Breast epithelium (tissue), 4 donors: ENCODE measurements at regions not wholly inside any gene's neighbourhood (a gene's known extent, or its start where the extent isn't known, plus 50 kb on each side); places are given as distances from the start of the nearest gene placed in this dataset.

Experiments
- DNase-seq, 2 donors: peaks; one replicate each; pipeline ENCODE4 v3.0.0-alpha.2; 2019; ENCODE audit warnings: low spot score in 2 of 2
- H3K27ac ChIP-seq, 2 donors: fragments of 200-600 bp; sonication (generic) in 1 of 2; one replicate each; pipeline ENCODE4 v1.5.1; 2016 to 2019; ENCODE audit warnings: mild to moderate bottlenecking in 1 of 2
- H3K27me3 ChIP-seq, 2 donors: fragments of 200-600 bp; sonication (generic) in 1 of 2; one replicate each; pipeline versions ENCODE4 v1.5.1 to v1.6.0; 2017 to 2019; ENCODE audit warnings: control low read depth in 1 of 2, mild to moderate bottlenecking in 1 of 2
- H3K36me3 ChIP-seq: fragments of 200-600 bp; one replicate; pipeline ENCODE4 v1.5.1; 2019
- H3K4me1 ChIP-seq, 2 donors: fragments of 200-600 bp; sonication (generic); one replicate each; pipeline ENCODE4 v1.5.1; 2016 to 2019; ENCODE audit warnings: control low read depth in 1 of 2
- H3K4me3 ChIP-seq, 3 donors: fragments of 200-600 bp; sonication (generic); 1 replicate in 2 of 3; 2 replicates in 1 of 3; pipeline ENCODE4 v1.5.1; 2016 to 2019; ENCODE audit warnings: mild to moderate bottlenecking in 3 of 3, moderate library complexity in 2 of 3
- H3K9me3 ChIP-seq, 2 donors: fragments of 200-600 bp; sonication (generic) in 1 of 2; one replicate each; pipeline ENCODE4 v1.5.1; 2016 to 2019; ENCODE audit warnings: control low read depth in 1 of 2
- CTCF ChIP-seq, 3 donors: fragments of 450-650 bp; IDR thresholded peaks; one replicate each; pipeline ENCODE4 v1.5.1; 2016 to 2017; ENCODE audit warnings: antibody characterized with exemption in 3 of 3, mild to moderate bottlenecking in 3 of 3, moderate library complexity in 3 of 3
- POLR2A ChIP-seq: fragments of 450-650 bp; IDR thresholded peaks from one replicate; pipeline ENCODE4 v1.6.1; 2016; ENCODE audit warnings: antibody characterized with exemption, mild to moderate bottlenecking, moderate library complexity
- POLR2AphosphoS5 ChIP-seq, 3 donors: sonication (generic); formaldehyde crosslinking; IDR thresholded peaks; one replicate each; pipeline ENCODE4 v1.6.1; 2017; ENCODE audit warnings: antibody characterized with exemption in 3 of 3
- intact Hi-C: fragments of 100-400 bp; cut with DNase I; formaldehyde crosslinking; loops from one replicate; pipeline ENCODE4 v1.15.1; 2023; ENCODE audit warnings: low total_unique reads

- Histone ChIP-seq H3K27me3 (no peaks in the 10 kb centered on the region), H3K4me3 (no peak overlapping the region), H3K27ac (no peak overlapping the region), H3K9me3 (no peaks in the 10 kb centered on the region), H3K4me1 (no peaks in the 10 kb centered on the region), H3K36me3 (no peaks in the 10 kb centered on the region)
- no peak for DNase-seq
- intact Hi-C loops = no loop called here
- TF ChIP-seq POLR2A (no peak), CTCF (IDR thresholded peaks at IDR 0.05) (no peak), POLR2AphosphoS5 (IDR thresholded peaks at IDR 0.05) (no peak)
Observed at GRCh38 chr7:101764221-101764620, 53.2 kb upstream of the CUX1 start.

- Histone ChIP-seq H3K27me3 (peaks cover 0 to 1% of the 10 kb centered on the region in 2 donors), H3K9me3 (no peaks in the 10 kb centered on the region), H3K27ac (no peak overlapping the region), H3K4me1 (no peaks in the 10 kb centered on the region), H3K4me3 (no peak overlapping the region), H3K36me3 (no peaks in the 10 kb centered on the region)
- TF ChIP-seq CTCF (IDR thresholded peaks at IDR 0.05) (no peak), POLR2AphosphoS5 (IDR thresholded peaks at IDR 0.05) (no peak), POLR2A (no peak)
- DNase-seq = no peak
- intact Hi-C loops = no loop called here
Observed at GRCh38 chr7:101767544-101767943, 49.9 kb upstream of the CUX1 start.
